Liver (tissue), 8 donors: ENCODE measurements at regions not wholly inside any gene's neighbourhood (a gene's known extent, or its start where the extent isn't known, plus 50 kb on each side); places are given as distances from the start of the nearest gene placed in this dataset.

Experiments
- DNase-seq: peaks from one replicate; pipeline ENCODE4 v3.0.0-alpha.2; 2017; ENCODE audit warnings: low spot score
- H3K27ac ChIP-seq, 2 donors: one replicate each; pipeline ENCODE4 v1.7.0; 2013; ENCODE audit warnings: inconsistent platforms in 2 of 2, low read length in 2 of 2, control low read depth in 1 of 2, low read depth in 1 of 2, mild to moderate bottlenecking in 1 of 2
- H3K27me3 ChIP-seq, 4 donors: one replicate each; pipeline versions ENCODE4 v1.6.1 to v1.7.0; 2013; ENCODE audit warnings: low read length in 3 of 4, inconsistent platforms in 1 of 4, mild to moderate bottlenecking in 1 of 4, moderate library complexity in 1 of 4; ENCODE audit not compliant: control insufficient read depth in 4 of 4, insufficient read depth in 4 of 4
- H3K36me3 ChIP-seq, 4 donors: one replicate each; pipeline versions ENCODE4 v1.6.1 to v1.7.0; 2013; ENCODE audit warnings: low read length in 3 of 4, mild to moderate bottlenecking in 3 of 4, low read depth in 1 of 4, moderate library complexity in 1 of 4; ENCODE audit not compliant: control insufficient read depth in 4 of 4, insufficient read depth in 3 of 4
- H3K4me1 ChIP-seq, 4 donors: one replicate each; pipeline versions ENCODE4 v1.6.1 to v1.7.0; 2013; ENCODE audit warnings: low read length in 3 of 4, mild to moderate bottlenecking in 3 of 4, moderate library complexity in 1 of 4; ENCODE audit not compliant: control insufficient read depth in 4 of 4, insufficient read depth in 4 of 4
- H3K4me3 ChIP-seq, 3 donors: one replicate each; pipeline versions ENCODE4 v1.6.1 to v1.7.0; 2013; ENCODE audit warnings: low read length in 3 of 3, control low read depth in 1 of 3, low read depth in 1 of 3, mild to moderate bottlenecking in 1 of 3
- H3K9ac ChIP-seq, 2 donors: one replicate each; pipeline ENCODE4 v1.7.0; 2013; ENCODE audit warnings: low read length in 2 of 2, mild to moderate bottlenecking in 2 of 2, moderate library complexity in 2 of 2, control low read depth in 1 of 2, low read depth in 1 of 2
- H3K9me3 ChIP-seq, 4 donors: one replicate each; pipeline versions ENCODE4 v1.6.1 to v1.7.0; 2013; ENCODE audit warnings: low read length in 3 of 4; ENCODE audit not compliant: control insufficient read depth in 4 of 4
- CTCF ChIP-seq: fragments of 150-350 bp; IDR thresholded peaks from 2 replicates; pipeline ENCODE4 v1.5.1; 2017; ENCODE audit warnings: improper control_type of control experiment, low read depth, low read length; ENCODE audit not compliant: missing input control
- EGR1 ChIP-seq, 2 donors: IDR thresholded peaks; 2 replicates each; pipeline ENCODE4 v1.6.1; 2016 to 2018; ENCODE audit warnings: antibody characterized with exemption in 2 of 2, low read depth in 2 of 2
- FOXA1 ChIP-seq: IDR thresholded peaks from 2 replicates; pipeline ENCODE4 v1.6.1; 2016; ENCODE audit warnings: antibody characterized with exemption
- HNF4A ChIP-seq, 2 donors: conservative IDR thresholded peaks; 2 replicates each; pipeline ENCODE4 v1.6.1; 2016; ENCODE audit warnings: antibody characterized with exemption in 2 of 2, mild to moderate bottlenecking in 2 of 2
- HNF4G ChIP-seq: IDR thresholded peaks from 2 replicates; pipeline ENCODE4 v1.6.1; 2016; ENCODE audit warnings: antibody characterized with exemption
- JUND ChIP-seq, 2 donors: IDR thresholded peaks; 2 replicates each; pipeline ENCODE4 v1.6.1; 2016; ENCODE audit warnings: antibody characterized with exemption in 2 of 2
- NR2F2 ChIP-seq: IDR thresholded peaks from 2 replicates; pipeline ENCODE4 v1.6.1; 2016; ENCODE audit warnings: antibody characterized with exemption
- RAD21 ChIP-seq, 2 donors: IDR thresholded peaks; 2 replicates each; pipeline ENCODE4 v1.6.1; 2016; ENCODE audit warnings: antibody characterized with exemption in 2 of 2, mild to moderate bottlenecking in 2 of 2
- REST ChIP-seq: IDR thresholded peaks from 2 replicates; pipeline ENCODE4 v1.6.1; 2016; ENCODE audit warnings: antibody characterized with exemption, mild to moderate bottlenecking
- RXRA ChIP-seq, 2 donors: IDR thresholded peaks; 2 replicates each; pipeline ENCODE4 v1.6.1; 2017 to 2018; ENCODE audit warnings: antibody characterized with exemption in 2 of 2, mild to moderate bottlenecking in 1 of 2
- SP1 ChIP-seq: IDR thresholded peaks from 2 replicates; pipeline ENCODE4 v1.6.1; 2018; ENCODE audit warnings: antibody characterized with exemption, mild to moderate bottlenecking
- TAF1 ChIP-seq: conservative IDR thresholded peaks from 2 replicates; pipeline ENCODE4 v1.6.1; 2016; ENCODE audit warnings: antibody characterized with exemption, mild to moderate bottlenecking
- YY1 ChIP-seq: IDR thresholded peaks from 2 replicates; pipeline ENCODE4 v1.6.1; 2016; ENCODE audit warnings: antibody characterized with exemption, mild to moderate bottlenecking
- ZBTB33 ChIP-seq: IDR thresholded peaks from 2 replicates; pipeline ENCODE4 v1.6.1; 2016; ENCODE audit warnings: antibody characterized with exemption
- WGBS: extraction: QIAGEN DNeasy Blood & Tissue Kit; methylation state at CpG from one replicate; pipeline ENCODE4 v1.1.7; 2013; 5-methylcytosine and 5-hydroxymethylcytosine counted together
- donor health status: healthy.
- donor health status: healthy.
- donor health status: healthy.
- donor health status: healthy.
- donor health status: healthy.

- TF ChIP-seq CTCF (no peak), EGR1 (IDR thresholded peaks at IDR 0.05; ENCODE audit: low read depth in 2 of 2) (no peak)
Observed at GRCh38 chr4:101600287-101600686, 190.2 kb upstream of the BANK1 start (continued).

- no peak overlapping the region for H3K4me3 ChIP-seq
- no peak overlapping the region for H3K27ac ChIP-seq
- H3K4me1 ChIP-seq, result no peaks in the 10 kb centered on the region
- no peaks in the 10 kb centered on the region for H3K36me3 ChIP-seq
- WGBS, result 64% methylated on average over 4 of the region's 4 CpGs
- H3K27me3 ChIP-seq, result no peaks in the 10 kb centered on the region
- H3K9me3 ChIP-seq, result peaks cover 0 to 3% (median 0%) of the 10 kb centered on the region in 4 donors
- no peak overlapping the region for H3K9ac ChIP-seq
- no peak for DNase-seq
- TF ChIP-seq REST (no peak), HNF4A (conservative IDR thresholded peaks at IDR 0.05) (no peak), RXRA (IDR thresholded peaks at IDR 0.05) (no peak), NR2F2 (no peak), FOXA1 (no peak), JUND (IDR thresholded peaks at IDR 0.05) (no peak), RAD21 (IDR thresholded peaks at IDR 0.05) (no peak)
Observed at GRCh38 chr4:101599620-101600019, 190.9 kb upstream of the BANK1 start.

- Histone ChIP-seq H3K27me3 (no peaks in the 10 kb centered on the region), H3K27ac (no peak overlapping the region), H3K4me1 (no peaks in the 10 kb centered on the region), H3K9me3 (peaks cover 0 to 3% (median 0%) of the 10 kb centered on the region in 4 donors), H3K9ac (no peak overlapping the region), H3K36me3 (no peaks in the 10 kb centered on the region), H3K4me3 (no peak overlapping the region)
- WGBS, result 89% methylated on average over 2 of the region's 2 CpGs
- TF ChIP-seq RAD21 (IDR thresholded peaks at IDR 0.05) (peak; percentile 7 to 38), YY1 (no peak)
- no peak for DNase-seq
Observed at GRCh38 chr4:101596781-101597552, 193.6 kb upstream of the BANK1 start.

- TF ChIP-seq HNF4A (conservative IDR thresholded peaks at IDR 0.05) (no peak), FOXA1 (no peak), RXRA (IDR thresholded peaks at IDR 0.05) (no peak), TAF1 (no peak), HNF4G (no peak), ZBTB33 (no peak), YY1 (no peak), EGR1 (IDR thresholded peaks at IDR 0.05; ENCODE audit: low read depth in 2 of 2) (no peak), SP1 (no peak), NR2F2 (no peak)
- Histone ChIP-seq H3K4me3 (no peak overlapping the region), H3K27me3 (no peaks in the 10 kb centered on the region), H3K9ac (no peak overlapping the region), H3K4me1 (no peaks in the 10 kb centered on the region), H3K36me3 (no peaks in the 10 kb centered on the region), H3K27ac (no peak overlapping the region), H3K9me3 (peaks cover 0 to 3% (median 0%) of the 10 kb centered on the region in 4 donors)
- no peak for DNase-seq
- WGBS, result 74% methylated on average over 11 of the region's 11 CpGs
Observed at GRCh38 chr4:101594588-101594987, 195.9 kb upstream of the BANK1 start.
